ENCODE measurements at regions not wholly inside any gene's neighbourhood (a gene's known extent, or its start where the extent isn't known, plus 50 kb on each side); places are given as distances from the start of the nearest gene placed in this dataset.

GRCh38 chr15:47968593-47968992 lies 152.2 kb upstream of the SLC24A5 start:
- no peak for TF ChIP-seq CTCF (IDR thresholded peaks at IDR 0.05)
- no peak for TF ChIP-seq POLR2A (IDR thresholded peaks at IDR 0.05)
